CD14-positive monocyte (primary cell): ENCODE measurements at regions not wholly inside any gene's neighbourhood (a gene's known extent, or its start where the extent isn't known, plus 50 kb on each side); places are given as distances from the start of the nearest gene placed in this dataset.

Source experiments
- DNase-seq, 3 donors: peaks; one replicate each; pipeline ENCODE4 v3.0.0-alpha.2; 2011 to 2022
- H2AFZ ChIP-seq: 2 replicates; pipeline ENCODE4 v1.6.0; 2012; ENCODE audit warnings: mild to moderate bottlenecking, low read depth, low read length, inconsistent platforms; ENCODE audit not compliant: insufficient read depth, poor library complexity, severe bottlenecking
- H3K27ac ChIP-seq, 2 donors: 1 replicate in 1 of 2; 2 replicates in 1 of 2; pipeline ENCODE4 v1.5.1; 2012 to 2013; ENCODE audit warnings: low read length in 2 of 2, control low read depth in 1 of 2, inconsistent platforms in 1 of 2, low read depth in 1 of 2, mild to moderate bottlenecking in 1 of 2
- H3K27me3 ChIP-seq, 2 donors: one replicate each; pipeline versions ENCODE4 v1.6.0 to v1.6.1; 2011 to 2013; ENCODE audit warnings: low read length in 2 of 2; ENCODE audit not compliant: control insufficient read depth in 2 of 2, insufficient read depth in 2 of 2
- H3K36me3 ChIP-seq, 2 donors: replicated peaks in 1 of 2; 1 replicate in 1 of 2; 2 replicates in 1 of 2; pipeline versions ENCODE4 v1.5.1 to v1.6.1; 2012 to 2013; ENCODE audit warnings: low read length in 2 of 2, control low read depth in 1 of 2, inconsistent platforms in 1 of 2, mild to moderate bottlenecking in 1 of 2; ENCODE audit not compliant: insufficient read depth in 2 of 2, control insufficient read depth in 1 of 2
- H3K4me1 ChIP-seq, 2 donors: 1 replicate in 1 of 2; 2 replicates in 1 of 2; pipeline versions ENCODE4 v1.5.1 to v1.6.1; 2012 to 2013; ENCODE audit warnings: low read length in 2 of 2, control low read depth in 1 of 2, inconsistent platforms in 1 of 2, mild to moderate bottlenecking in 1 of 2, moderate library complexity in 1 of 2; ENCODE audit not compliant: insufficient read depth in 2 of 2, control insufficient read depth in 1 of 2
- H3K4me2 ChIP-seq: replicated peaks from 2 replicates; pipeline ENCODE3; 2012; ENCODE audit warnings: low read length, moderate library complexity, mild to moderate bottlenecking; ENCODE audit not compliant: poor library complexity, severe bottlenecking; ENCODE audit errors: extremely low read depth
- H3K4me3 ChIP-seq, 3 experiments: fragments of 200-600 bp in 1 of 3; sonication (generic) in 1 of 3; replicated peaks in 1 of 3; 1 replicate in 2 of 3; 2 replicates in 1 of 3; pipeline ENCODE4 v1.5.1; 2011 to 2013; ENCODE audit warnings: low read length in 3 of 3, mild to moderate bottlenecking in 3 of 3, control low read depth in 2 of 3, low read depth in 2 of 3, inconsistent platforms in 1 of 3, moderate library complexity in 1 of 3
- H3K79me2 ChIP-seq: 2 replicates; pipeline ENCODE4 v1.6.0; 2012; ENCODE audit warnings: mild to moderate bottlenecking, control low read depth, inconsistent platforms, low read length, moderate library complexity; ENCODE audit not compliant: insufficient read depth
- H3K9ac ChIP-seq: 2 replicates; pipeline ENCODE4 v1.6.0; 2017; ENCODE audit warnings: low read length, mild to moderate bottlenecking; ENCODE audit not compliant: insufficient read depth, poor library complexity, severe bottlenecking
- H3K9me3 ChIP-seq, 2 donors: replicated peaks in 1 of 2; 1 replicate in 1 of 2; 2 replicates in 1 of 2; pipeline versions ENCODE4 v1.5.1 to v1.6.1; 2012 to 2013; ENCODE audit warnings: low read length in 2 of 2, control low read depth in 1 of 2; ENCODE audit not compliant: control insufficient read depth in 1 of 2, insufficient read depth in 1 of 2
- H4K20me1 ChIP-seq: 2 replicates; pipeline ENCODE4 v1.6.0; 2012; ENCODE audit warnings: mild to moderate bottlenecking, low read length, control low read depth, moderate library complexity; ENCODE audit not compliant: insufficient read depth
- H3K27ac Mint-ChIP-seq, 7 donors: one replicate each; pipeline ENCODE4 v1.8.0; 2020; ENCODE audit warnings: mild to moderate bottlenecking in 7 of 7, mixed read lengths in 7 of 7, moderate library complexity in 6 of 7, inconsistent platforms in 2 of 7
- H3K27me3 Mint-ChIP-seq, 3 donors: one replicate each; pipeline ENCODE4 v1.8.0; 2021 to 2022; ENCODE audit warnings: low read depth in 3 of 3, mild to moderate bottlenecking in 3 of 3, mixed read lengths in 3 of 3, moderate library complexity in 3 of 3, inconsistent platforms in 1 of 3
- H3K36me3 Mint-ChIP-seq, 2 donors: one replicate each; pipeline ENCODE4 v1.8.0; 2020; ENCODE audit warnings: mixed read lengths in 2 of 2, inconsistent platforms in 1 of 2, mild to moderate bottlenecking in 1 of 2
- H3K4me1 Mint-ChIP-seq: one replicate; pipeline ENCODE4 v1.8.0; 2020; ENCODE audit warnings: mild to moderate bottlenecking, mixed read lengths
- H3K4me3 Mint-ChIP-seq, 2 donors: one replicate each; pipeline ENCODE4 v1.8.0; 2020; ENCODE audit warnings: mild to moderate bottlenecking in 2 of 2, mixed read lengths in 2 of 2, moderate library complexity in 1 of 2
- H3K9me3 Mint-ChIP-seq, 7 donors: one replicate each; pipeline ENCODE4 v1.8.0; 2020 to 2022; ENCODE audit warnings: mixed read lengths in 7 of 7, mild to moderate bottlenecking in 6 of 7, moderate library complexity in 6 of 7, inconsistent platforms in 2 of 7
- CTCF ChIP-seq: fragments of 200-600 bp; IDR thresholded peaks from one replicate; pipeline ENCODE4 v1.8.0; 2022; ENCODE audit warnings: antibody characterized with exemption, mild to moderate bottlenecking
- WGBS: methylation state at CpG from one replicate; pipeline ENCODE4 v1.1.5; 2013; ENCODE audit warnings: missing lambda C conversion rate; ENCODE audit not compliant: insufficient coverage; 5-methylcytosine and 5-hydroxymethylcytosine counted together
- intact Hi-C, 2 donors: fragments of 100-400 bp; cut with micrococcal nuclease; formaldehyde crosslinking; loops; one replicate each; pipeline versions ENCODE4 v1.15.0 to v1.15.1; 2023

- intact Hi-C loops: no loop called here
- no peak for TF ChIP-seq CTCF
- WGBS: no CpG with 5 or more reads among the region's 4 CpGs
- no peaks in the 10 kb centered on the region for H3K27me3 ChIP-seq
- H3K27ac ChIP-seq: no peak overlapping the region
- Mint-ChIP-seq H3K27ac (no peak overlapping the region), H3K9me3 (peaks cover 0 to 8% (median 0%) of the 10 kb centered on the region in 7 donors), H3K36me3 (no peaks in the 10 kb centered on the region), H3K4me1 (no peaks in the 10 kb centered on the region), H3K27me3 (peaks cover 0 to 1% (median 0%) of the 10 kb centered on the region in 3 donors), H3K4me3 (no peak overlapping the region)
- no peaks in the 10 kb centered on the region for H4K20me1 ChIP-seq
- no peaks in the 10 kb centered on the region for H3K9me3 ChIP-seq
- H3K4me3 ChIP-seq: no peak overlapping the region
- no peaks in the 10 kb centered on the region for H3K79me2 ChIP-seq
- no peaks in the 10 kb centered on the region for H3K4me1 ChIP-seq
- H3K36me3 ChIP-seq: no peaks in the 10 kb centered on the region
- no peak overlapping the region for H2AFZ ChIP-seq
- H3K9ac ChIP-seq: no peak overlapping the region
- no peak overlapping the region for H3K4me2 ChIP-seq
- no peak for DNase-seq
These were observed 373.2 kb downstream of the PCDH17 start for GRCh38 chr13:58004751-58005150.

- no peak overlapping the region for H3K27ac Mint-ChIP-seq
- H3K4me3 Mint-ChIP-seq: no peak overlapping the region
- WGBS: no CpG with 5 or more reads among the region's 4 CpGs
- no peaks in the 10 kb centered on the region for H3K4me1 Mint-ChIP-seq
- DNase-seq: no peak
- no peaks in the 10 kb centered on the region for H3K27me3 ChIP-seq
- no peaks in the 10 kb centered on the region for H3K9me3 Mint-ChIP-seq
- H3K36me3 Mint-ChIP-seq: no peaks in the 10 kb centered on the region
- no peaks in the 10 kb centered on the region for H3K36me3 ChIP-seq
- intact Hi-C loops: no loop called here
- no peak overlapping the region for H3K4me3 ChIP-seq
- TF ChIP-seq CTCF: no peak
- no peak overlapping the region for H2AFZ ChIP-seq
- no peaks in the 10 kb centered on the region for H4K20me1 ChIP-seq
- H3K79me2 ChIP-seq: no peaks in the 10 kb centered on the region
- H3K27me3 Mint-ChIP-seq: no peaks in the 10 kb centered on the region
- no peaks in the 10 kb centered on the region for H3K9me3 ChIP-seq
- no peak overlapping the region for H3K27ac ChIP-seq
- H3K4me2 ChIP-seq: no peak overlapping the region
- H3K9ac ChIP-seq: no peak overlapping the region
- H3K4me1 ChIP-seq: no peaks in the 10 kb centered on the region
These were observed 386.5 kb downstream of the PCDH17 start for GRCh38 chr13:58018020-58018419.
